ENCODE measurements at regions not wholly inside any gene's neighbourhood (a gene's known extent, or its start where the extent isn't known, plus 50 kb on each side); places are given as distances from the start of the nearest gene placed in this dataset.

DNA sequence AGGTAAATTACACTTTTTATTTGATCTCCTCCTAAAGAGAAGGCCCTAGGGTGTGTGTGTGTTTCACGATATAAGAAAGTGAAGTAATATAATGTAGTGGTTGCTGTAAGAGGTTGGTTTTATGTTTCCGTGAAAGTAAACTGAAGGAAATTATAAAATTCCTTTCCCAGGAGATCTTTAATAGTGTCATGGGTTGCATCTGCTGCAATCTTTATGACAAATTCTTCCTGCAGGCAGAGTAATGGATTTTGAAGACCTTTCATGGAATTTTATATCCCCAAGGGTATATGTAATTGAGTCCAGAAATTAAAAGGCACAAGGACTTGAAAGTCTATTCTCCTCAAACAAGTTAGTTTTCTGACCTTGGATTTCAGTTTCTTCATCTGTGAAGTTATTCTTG lies 538.6 kb downstream of the ANKRD50 start:
- no peak for TF ChIP-seq EZH2 (IDR thresholded peaks at IDR 0.05; ENCODE audit: borderline replicate concordance, insufficient read depth, low read depth, low read length, poor library complexity, severe bottlenecking)
- TF ChIP-seq, protein P1, sequence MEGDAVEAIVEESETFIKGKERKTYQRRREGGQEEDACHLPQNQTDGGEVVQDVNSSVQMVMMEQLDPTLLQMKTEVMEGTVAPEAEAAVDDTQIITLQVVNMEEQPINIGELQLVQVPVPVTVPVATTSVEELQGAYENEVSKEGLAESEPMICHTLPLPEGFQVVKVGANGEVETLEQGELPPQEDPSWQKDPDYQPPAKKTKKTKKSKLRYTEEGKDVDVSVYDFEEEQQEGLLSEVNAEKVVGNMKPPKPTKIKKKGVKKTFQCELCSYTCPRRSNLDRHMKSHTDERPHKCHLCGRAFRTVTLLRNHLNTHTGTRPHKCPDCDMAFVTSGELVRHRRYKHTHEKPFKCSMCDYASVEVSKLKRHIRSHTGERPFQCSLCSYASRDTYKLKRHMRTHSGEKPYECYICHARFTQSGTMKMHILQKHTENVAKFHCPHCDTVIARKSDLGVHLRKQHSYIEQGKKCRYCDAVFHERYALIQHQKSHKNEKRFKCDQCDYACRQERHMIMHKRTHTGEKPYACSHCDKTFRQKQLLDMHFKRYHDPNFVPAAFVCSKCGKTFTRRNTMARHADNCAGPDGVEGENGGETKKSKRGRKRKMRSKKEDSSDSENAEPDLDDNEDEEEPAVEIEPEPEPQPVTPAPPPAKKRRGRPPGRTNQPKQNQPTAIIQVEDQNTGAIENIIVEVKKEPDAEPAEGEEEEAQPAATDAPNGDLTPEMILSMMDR (IDR thresholded peaks at IDR 0.05): no peak
- Mint-ChIP-seq H3K4me1 (no peaks in the 10 kb centered on the region), H3K27me3 (no peaks in the 10 kb centered on the region), H3K9me3 (ENCODE audit: insufficient read depth) (no peaks in the 10 kb centered on the region), H3K27ac (no peak overlapping the region), H3K4me3 (no peak overlapping the region)
- ATAC-seq (ENCODE audit: low read depth): no peak
- Histone ChIP-seq H3K4me2 (replicated peaks; ENCODE audit: low read depth, low read length, poor library complexity, severe bottlenecking) (no peak overlapping the region), H3K4me3 (ENCODE audit: control extremely low read depth in 1 of 5, extremely low read depth in 1 of 5, insufficient read depth in 1 of 5, low read depth in 2 of 5, low read length in 4 of 5) (no peak overlapping the region), H3K36me3 (replicated peaks in 1 of 2; ENCODE audit: control extremely low read depth in 1 of 2, control insufficient read depth in 1 of 2, extremely low read depth in 1 of 2, insufficient read depth in 2 of 2, low read length in 1 of 2) (no peaks in the 10 kb centered on the region), H3K27me3 (replicated peaks in 1 of 4; ENCODE audit: control extremely low read depth in 1 of 4, control insufficient read depth in 3 of 4, insufficient read depth in 4 of 4, low read length in 3 of 4) (no peaks in the 10 kb centered on the region), H3K4me1 (ENCODE audit: control insufficient read depth in 2 of 2, insufficient read depth in 2 of 2, low read length in 2 of 2) (no peaks in the 10 kb centered on the region), H3K9ac (ENCODE audit: low read length) (no peak overlapping the region), H3K9me3 (ENCODE audit: control extremely low read depth in 1 of 3, control insufficient read depth in 2 of 3, insufficient read depth in 1 of 3, low read length in 2 of 3) (no peaks in the 10 kb centered on the region), H3K79me2 (ENCODE audit: control insufficient read depth, insufficient read depth, low read length) (no peaks in the 10 kb centered on the region), H2AFZ (ENCODE audit: insufficient read depth, low read depth, low read length, poor library complexity, severe bottlenecking) (no peak overlapping the region), H3K27ac (ENCODE audit: low read length in 2 of 2) (no peak overlapping the region), H4K20me1 (ENCODE audit: control insufficient read depth, insufficient read depth, low read length, poor library complexity, severe bottlenecking) (no peaks in the 10 kb centered on the region)
- intact Hi-C loops (cut with micrococcal nuclease): no loop called here
- CTCF ChIA-PET: no interaction called here
- POLR2A ChIA-PET: no interaction called here
- WGBS (ENCODE audit: insufficient coverage): no CpG with 5 or more reads among the region's 2 CpGs
- DNase-seq: no peak

DNA sequence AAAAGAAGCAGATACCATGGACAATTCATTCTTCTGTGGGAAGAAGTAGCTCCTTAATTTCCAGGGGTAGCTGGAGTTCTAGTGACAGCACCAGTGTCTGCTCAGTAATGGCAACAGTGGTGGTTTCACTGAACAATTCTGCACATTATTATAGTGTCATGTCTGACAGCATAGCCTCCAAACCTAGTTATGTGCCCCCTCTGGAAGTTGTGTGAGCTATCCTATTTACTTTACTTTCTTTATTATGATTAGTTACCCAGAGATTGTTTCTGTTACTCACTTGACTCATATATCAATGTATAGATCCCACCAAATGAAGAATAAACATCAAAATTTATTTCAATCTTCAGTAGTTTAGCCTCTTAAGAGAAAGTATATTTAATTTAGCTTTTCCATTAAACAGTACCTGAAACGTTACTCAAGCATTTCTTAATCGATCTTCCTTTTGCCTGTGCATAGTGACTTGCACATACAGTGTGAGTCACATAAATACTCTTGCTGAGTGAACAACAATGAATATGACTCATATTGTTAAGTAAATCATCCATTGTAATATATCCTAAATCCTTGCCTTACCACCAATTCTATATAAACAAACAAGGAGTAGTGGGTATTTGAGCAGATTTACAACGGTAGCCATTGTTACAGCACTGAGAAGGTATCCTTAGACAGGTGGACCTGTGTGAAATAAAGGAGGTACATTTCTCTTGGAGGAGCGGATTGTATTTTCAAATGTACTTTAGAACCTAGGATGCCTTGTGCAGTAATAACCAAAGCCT lies 534.7 kb downstream of the ANKRD50 start:
- Histone ChIP-seq H3K79me2 (ENCODE audit: control insufficient read depth, insufficient read depth, low read length) (no peaks in the 10 kb centered on the region), H3K4me2 (replicated peaks; ENCODE audit: low read depth, low read length, poor library complexity, severe bottlenecking) (no peak overlapping the region), H3K9ac (ENCODE audit: low read length) (no peak overlapping the region), H2AFZ (ENCODE audit: insufficient read depth, low read depth, low read length, poor library complexity, severe bottlenecking) (no peak overlapping the region), H3K4me3 (ENCODE audit: control extremely low read depth in 1 of 5, extremely low read depth in 1 of 5, insufficient read depth in 1 of 5, low read depth in 2 of 5, low read length in 4 of 5) (no peak overlapping the region), H3K27ac (ENCODE audit: low read length in 2 of 2) (no peak overlapping the region), H3K27me3 (replicated peaks in 1 of 4; ENCODE audit: control extremely low read depth in 1 of 4, control insufficient read depth in 3 of 4, insufficient read depth in 4 of 4, low read length in 3 of 4) (no peaks in the 10 kb centered on the region), H3K36me3 (replicated peaks in 1 of 2; ENCODE audit: control extremely low read depth in 1 of 2, control insufficient read depth in 1 of 2, extremely low read depth in 1 of 2, insufficient read depth in 2 of 2, low read length in 1 of 2) (no peaks in the 10 kb centered on the region), H3K4me1 (ENCODE audit: control insufficient read depth in 2 of 2, insufficient read depth in 2 of 2, low read length in 2 of 2) (no peaks in the 10 kb centered on the region), H4K20me1 (ENCODE audit: control insufficient read depth, insufficient read depth, low read length, poor library complexity, severe bottlenecking) (no peaks in the 10 kb centered on the region), H3K9me3 (ENCODE audit: control extremely low read depth in 1 of 3, control insufficient read depth in 2 of 3, insufficient read depth in 1 of 3, low read length in 2 of 3) (no peaks in the 10 kb centered on the region)
- CTCF ChIA-PET: interaction anchor here (1.1 kb wide), 1 partner anchor 18 kb away, joined by 3 read pairs; no protein-coding TSS in a partner anchor
- H3K27ac Mint-ChIP-seq: no peak overlapping the region
- TF ChIP-seq, protein P1 (IDR thresholded peaks at IDR 0.05): no peak
- ATAC-seq (ENCODE audit: low read depth) (no peak), DNase-seq (no peak)
- H3K4me1 Mint-ChIP-seq: no peaks in the 10 kb centered on the region
- H3K9me3 Mint-ChIP-seq (ENCODE audit: insufficient read depth): no peaks in the 10 kb centered on the region
- H3K4me3 Mint-ChIP-seq: no peak overlapping the region
- no CpG with 5 or more reads among the region's 4 CpGs for WGBS (ENCODE audit: insufficient coverage)
- H3K27me3 Mint-ChIP-seq: no peaks in the 10 kb centered on the region
- intact Hi-C loops (cut with micrococcal nuclease): no loop called here
- POLR2A ChIA-PET: no interaction called here

Measured in B cell (primary cell).